ENCODE measurements at regions not wholly inside any gene's neighbourhood (a gene's known extent, or its start where the extent isn't known, plus 50 kb on each side); places are given as distances from the start of the nearest gene placed in this dataset.

GRCh38 chr10:131586958-131587357 is 275.4 kb upstream of the TCERG1L start:
- Histone ChIP-seq H2BK12ac (ENCODE audit: insufficient read length, low read depth, low read length) (no peak overlapping the region), H2BK20ac (ENCODE audit: low read depth, low read length, poor library complexity, severe bottlenecking) (no peak overlapping the region), H3K27ac (ENCODE audit: insufficient read length, low read depth, low read length) (no peak overlapping the region), H4K5ac (ENCODE audit: insufficient read length, low read depth, low read length) (no peak overlapping the region), H3K9ac (ENCODE audit: extremely low read depth, insufficient read length, low read length) (no peak overlapping the region), H2BK5ac (ENCODE audit: insufficient read length, low read length) (no peak overlapping the region), H3K23me2 (ENCODE audit: insufficient read length, low read depth, low read length, poor library complexity, severe bottlenecking) (no peaks in the 10 kb centered on the region), H2AFZ (ENCODE audit: low read length) (no peak overlapping the region), H3K27me3 (ENCODE audit: insufficient read depth, low read length) (no peaks in the 10 kb centered on the region), H3K4ac (ENCODE audit: low read depth, low read length) (no peak overlapping the region), H3K9me3 (ENCODE audit: control insufficient read depth, low read depth, low read length) (no peaks in the 10 kb centered on the region), H3T11ph (ENCODE audit: low read length) (no peak overlapping the region), H4K8ac (replicated peaks; ENCODE audit: insufficient read length, low read depth, low read length) (no peak overlapping the region), H2BK15ac (ENCODE audit: low read depth, low read length) (no peak overlapping the region), H4K91ac (ENCODE audit: insufficient read length, low read depth, low read length) (no peak overlapping the region), H3K18ac (ENCODE audit: insufficient read length, low read depth, low read length) (no peak overlapping the region), H3K14ac (ENCODE audit: insufficient read depth, low read length) (no peak overlapping the region), H3K79me1 (ENCODE audit: insufficient read depth, low read depth, low read length, poor library complexity, severe bottlenecking) (no peaks in the 10 kb centered on the region), H4K20me1 (ENCODE audit: control insufficient read depth, insufficient read depth, insufficient read length) (no peaks in the 10 kb centered on the region), H2BK120ac (ENCODE audit: low read depth, low read length, poor library complexity, severe bottlenecking) (no peak overlapping the region), H2AK5ac (ENCODE audit: insufficient read length, low read length) (no peak overlapping the region), H3K56ac (ENCODE audit: insufficient read length, low read depth, low read length) (no peak overlapping the region), H3K23ac (ENCODE audit: insufficient read length, low read depth, low read length) (no peak overlapping the region), H3K4me1 (ENCODE audit: insufficient read depth, low read length) (no peaks in the 10 kb centered on the region), H3K4me2 (ENCODE audit: insufficient read depth, insufficient read length, low read length) (no peak overlapping the region), H3K79me2 (ENCODE audit: insufficient read depth, low read length) (no peaks in the 10 kb centered on the region)
- Mint-ChIP-seq H3K36me3 (ENCODE audit: insufficient read depth in 1 of 3, low read depth in 3 of 3) (no peaks in the 10 kb centered on the region), H3K9me3 (peaks cover under 1 to 1% of the 10 kb centered on the region in 2 experiments; a peak in 2 of 5 replicates), H3K4me1 (no peaks in the 10 kb centered on the region; a peak in 1 of 4 replicates), H3K27ac (no peak overlapping the region), H3K27me3 (ENCODE audit: low read depth) (peaks cover 2% of the 10 kb centered on the region; the same call in 1 of the 2 replicates), H3K4me3 (no peak overlapping the region)
- no peak for TF ChIP-seq CTCF (conservative IDR thresholded peaks at IDR 0.05)
- DNase-seq: no peak
- no CpG with 5 or more reads among the region's 5 CpGs for WGBS (ENCODE audit: extremely low coverage, insufficient read length, low lambda C conversion rate)
